ENCODE measurements at regions not wholly inside any gene's neighbourhood (a gene's known extent, or its start where the extent isn't known, plus 50 kb on each side); places are given as distances from the start of the nearest gene placed in this dataset.

DNA sequence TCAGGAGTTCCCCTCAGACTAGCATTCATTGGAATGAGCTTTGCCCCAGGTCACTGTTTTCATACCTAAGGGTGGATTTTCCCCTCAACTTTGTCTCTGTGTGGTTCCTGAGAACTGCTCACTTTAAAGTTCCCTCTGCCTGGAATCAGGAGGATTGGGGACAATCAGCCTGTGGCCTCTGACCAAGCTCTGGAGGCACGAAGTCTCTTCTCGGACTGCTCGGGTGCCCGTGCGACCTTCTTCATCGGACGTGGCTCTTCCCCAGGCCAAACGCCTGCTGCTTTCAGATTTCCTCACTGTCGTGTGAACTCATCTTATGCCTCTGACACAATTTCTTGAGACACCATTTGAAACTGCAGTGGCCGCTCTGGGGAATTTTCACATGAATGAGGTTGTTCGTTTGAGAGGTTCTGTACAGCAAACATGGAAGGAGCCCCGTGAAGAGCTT lies 153.7 kb upstream of the PZP start (continued):
- TF ChIP-seq HDAC2 (IDR thresholded peaks at IDR 0.05; ENCODE audit: borderline replicate concordance in 1 of 2, low read depth in 2 of 2, low read length in 2 of 2) (no peak), TCF12 (IDR thresholded peaks at IDR 0.05; ENCODE audit: low read depth, low read length) (no peak), KDM4A (IDR thresholded peaks at IDR 0.05; ENCODE audit: low read depth, low read length, severe bottlenecking) (no peak), TEAD4 (IDR thresholded peaks at IDR 0.05; ENCODE audit: low read depth, low read length) (no peak)
- TF ChIP-seq, protein P1, sequence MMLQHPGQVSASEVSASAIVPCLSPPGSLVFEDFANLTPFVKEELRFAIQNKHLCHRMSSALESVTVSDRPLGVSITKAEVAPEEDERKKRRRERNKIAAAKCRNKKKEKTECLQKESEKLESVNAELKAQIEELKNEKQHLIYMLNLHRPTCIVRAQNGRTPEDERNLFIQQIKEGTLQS (IDR thresholded peaks at IDR 0.05; ENCODE audit: insufficient read depth, low read depth, low read length): no peak
